ENCODE measurements at regions not wholly inside any gene's neighbourhood (a gene's known extent, or its start where the extent isn't known, plus 50 kb on each side); places are given as distances from the start of the nearest gene placed in this dataset.

DNA sequence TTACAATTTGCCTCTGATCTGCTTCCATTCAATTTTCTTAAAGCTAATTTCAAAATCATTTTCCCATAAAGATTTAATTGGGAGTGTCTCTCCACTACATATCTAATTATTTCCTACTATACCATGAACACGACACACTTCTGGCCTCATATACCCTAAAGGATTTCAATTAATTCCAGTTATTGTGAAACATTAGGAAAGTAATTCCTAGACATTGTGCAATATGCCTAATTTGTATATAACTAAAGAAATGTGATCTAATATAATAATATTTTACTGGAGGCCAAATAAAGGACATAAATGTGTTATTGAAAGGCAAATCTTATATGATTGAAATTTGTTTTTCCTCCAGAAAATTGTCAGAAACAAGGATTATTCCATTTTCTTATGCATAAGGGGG, 727.2 kb upstream of the ADGRL2 start:
- H3K36me3 Mint-ChIP-seq (ENCODE audit: low read depth): no peaks in the 10 kb centered on the region
- POLR2A ChIA-PET: no interaction called here

DNA sequence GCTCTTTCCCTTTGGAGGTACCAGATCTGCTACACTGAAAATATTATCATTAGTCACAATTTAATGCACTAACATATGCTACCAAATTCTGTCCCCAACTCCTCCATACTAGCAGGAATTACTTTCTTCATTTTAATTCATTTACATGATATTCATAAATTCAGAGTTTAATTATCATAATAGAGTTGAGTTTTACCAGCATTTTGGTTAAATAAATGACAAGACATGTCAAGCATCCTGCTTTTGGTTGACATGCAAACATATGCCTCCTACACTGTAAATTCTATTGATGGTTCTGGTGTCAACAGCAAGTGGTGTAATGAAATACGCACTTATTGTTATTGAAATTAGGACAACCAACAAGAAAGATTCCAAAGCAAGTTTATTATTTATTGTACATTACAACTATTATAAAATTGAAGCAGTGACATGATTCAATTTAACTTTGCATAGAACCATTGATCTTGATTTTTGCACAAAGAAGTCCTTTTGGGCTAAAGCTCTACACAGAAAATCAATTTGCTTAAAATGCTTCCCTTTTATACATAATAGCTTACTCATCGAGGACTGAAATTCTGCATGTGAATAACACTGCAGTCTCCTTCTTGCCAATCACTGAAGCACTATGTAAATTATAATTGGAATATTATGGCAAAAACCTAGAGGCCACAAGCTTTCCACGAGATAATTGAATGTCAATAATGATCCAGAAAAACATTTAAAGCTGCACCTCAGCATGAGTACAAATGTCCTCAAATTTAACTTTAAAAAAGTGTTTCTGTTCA, 728.6 kb upstream of the ADGRL2 start:
- Mint-ChIP-seq H3K9me3 (peaks cover 8% of the 10 kb centered on the region), H3K4me1 (no peaks in the 10 kb centered on the region), H3K27ac (no peak overlapping the region), H3K36me3 (ENCODE audit: low read depth) (no peaks in the 10 kb centered on the region), H3K4me3 (no peak overlapping the region), H3K27me3 (no peaks in the 10 kb centered on the region)
- no peak for DNase-seq
- CTCF ChIA-PET: no interaction called here
- POLR2A ChIA-PET: no interaction called here

More for the DNA sequence above, 727.2 kb upstream of the ADGRL2 start:
- H3K27me3 Mint-ChIP-seq: no peaks in the 10 kb centered on the region
- no peak overlapping the region for H3K4me3 Mint-ChIP-seq
- CTCF ChIA-PET: no interaction called here
- no peak for DNase-seq
- no peaks in the 10 kb centered on the region for H3K4me1 Mint-ChIP-seq
- peaks cover 7% of the 10 kb centered on the region for H3K9me3 Mint-ChIP-seq
- no peak overlapping the region for H3K27ac Mint-ChIP-seq

DNA sequence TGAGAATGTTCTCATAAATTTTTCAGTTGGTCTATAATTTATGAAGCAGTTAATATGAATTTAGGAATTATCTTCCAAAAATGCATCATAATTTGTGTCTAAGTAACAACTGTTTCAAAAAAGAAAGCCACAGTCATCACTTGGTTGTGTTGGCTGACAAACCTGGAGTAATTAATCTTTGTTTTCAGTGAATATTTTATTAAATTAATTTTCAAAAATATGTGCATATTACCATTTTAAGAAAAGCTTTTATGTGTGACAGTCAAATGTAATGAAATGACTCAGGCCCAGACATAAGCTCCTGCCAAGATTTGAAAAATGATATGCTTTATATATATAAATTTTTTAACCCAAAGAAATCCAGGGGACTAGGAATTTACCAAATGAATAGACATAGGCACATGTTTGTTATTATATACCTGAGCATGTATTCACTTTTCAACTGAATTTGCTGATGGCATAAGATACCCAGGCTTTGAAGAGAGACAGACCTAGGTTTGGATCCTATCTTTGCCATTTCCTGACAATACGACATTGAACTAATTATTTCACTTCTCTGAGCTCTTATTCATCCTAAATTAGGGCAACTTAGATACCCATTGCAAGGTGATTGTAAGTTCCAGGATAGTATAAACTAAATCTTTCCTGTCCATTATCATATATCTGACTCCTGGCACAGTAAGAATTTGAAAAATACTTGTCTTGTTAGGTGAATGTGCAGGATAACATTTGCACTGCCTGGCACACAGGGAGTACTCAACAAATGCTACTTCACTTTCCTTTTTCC, 729.5 kb upstream of the ADGRL2 start:
- no peak for DNase-seq
- no peaks in the 10 kb centered on the region for H3K36me3 Mint-ChIP-seq (ENCODE audit: low read depth)

DNA sequence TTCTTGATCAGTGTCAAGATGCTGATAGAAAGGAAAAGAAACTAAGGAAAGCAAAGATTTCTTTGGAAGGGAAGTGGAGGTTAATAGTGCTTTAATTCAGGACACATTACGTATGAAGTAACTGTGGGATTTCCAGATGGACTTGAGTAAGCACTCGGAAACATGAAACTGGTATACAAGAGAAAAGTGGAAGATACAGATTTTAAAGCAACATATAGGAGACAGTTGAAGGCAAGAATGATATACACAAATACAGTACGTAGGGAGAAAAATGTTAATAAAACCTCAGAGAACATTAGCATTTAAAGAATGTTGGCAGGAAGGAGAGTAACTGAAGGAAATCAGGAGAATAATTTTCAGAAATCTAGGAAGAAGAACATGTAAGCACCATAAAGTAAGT, 730.9 kb upstream of the ADGRL2 start:
- no peaks in the 10 kb centered on the region for H3K4me1 Mint-ChIP-seq
- no peaks in the 10 kb centered on the region for H3K36me3 Mint-ChIP-seq (ENCODE audit: low read depth)
- no peak overlapping the region for H3K27ac Mint-ChIP-seq
- H3K4me3 Mint-ChIP-seq: no peak overlapping the region
- ChIA-PET POLR2A (no interaction called here), CTCF (no interaction called here)
- DNase-seq: no peak
- no peaks in the 10 kb centered on the region for H3K27me3 Mint-ChIP-seq
- H3K9me3 Mint-ChIP-seq: peaks cover 8% of the 10 kb centered on the region

More for the DNA sequence above, 729.5 kb upstream of the ADGRL2 start:
- Mint-ChIP-seq H3K9me3 (peaks cover 8% of the 10 kb centered on the region), H3K4me1 (no peaks in the 10 kb centered on the region), H3K27me3 (no peaks in the 10 kb centered on the region), H3K27ac (no peak overlapping the region), H3K4me3 (no peak overlapping the region)
- POLR2A ChIA-PET: no interaction called here
- CTCF ChIA-PET: no interaction called here

DNA sequence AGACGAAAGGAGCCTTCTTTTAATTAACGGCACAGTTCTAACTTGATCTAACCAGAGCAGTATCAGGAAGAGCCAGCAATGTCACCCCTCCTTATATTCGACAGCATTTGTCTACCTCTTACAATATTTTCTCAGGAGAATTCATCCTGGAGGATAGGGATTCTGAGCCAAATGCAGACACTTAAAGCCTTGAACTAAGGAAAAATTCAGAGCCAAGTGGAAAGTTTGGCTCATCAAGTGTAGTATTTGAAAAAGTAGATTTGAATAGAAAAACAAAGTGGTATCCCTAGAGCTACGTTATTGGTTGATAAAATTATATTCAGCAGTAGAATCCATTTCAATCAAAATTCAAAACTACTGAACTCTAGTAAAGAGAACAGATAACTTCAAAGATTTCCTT, 732.0 kb upstream of the ADGRL2 start:
- H3K9me3 Mint-ChIP-seq: peaks cover 8% of the 10 kb centered on the region
- no peak overlapping the region for H3K27ac Mint-ChIP-seq
- H3K27me3 Mint-ChIP-seq: no peaks in the 10 kb centered on the region
- DNase-seq: no peak
- no peaks in the 10 kb centered on the region for H3K4me1 Mint-ChIP-seq
- POLR2A ChIA-PET: no interaction called here
- H3K4me3 Mint-ChIP-seq: no peak overlapping the region
- H3K36me3 Mint-ChIP-seq (ENCODE audit: low read depth): no peaks in the 10 kb centered on the region
- CTCF ChIA-PET: no interaction called here

DNA sequence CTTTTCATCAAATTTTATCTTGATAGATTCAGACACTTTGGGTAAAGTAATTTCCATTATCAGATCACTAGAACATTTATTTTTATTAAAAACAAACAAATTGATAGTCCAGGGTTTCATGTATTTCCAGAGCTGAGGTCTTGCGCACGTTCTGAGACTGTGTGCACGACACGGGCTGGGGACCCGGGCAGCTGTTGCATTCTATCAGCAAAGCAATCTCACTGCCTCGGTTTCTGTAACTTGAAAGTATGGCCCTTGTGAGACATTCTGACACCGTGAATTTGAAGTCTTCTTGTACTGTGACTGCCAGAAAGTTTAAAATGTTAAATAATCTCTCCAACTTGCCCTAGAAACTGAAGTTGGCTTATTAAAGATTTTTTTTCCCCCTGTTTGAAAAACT, 746.9 kb upstream of the ADGRL2 start:
- no peaks in the 10 kb centered on the region for H3K36me3 Mint-ChIP-seq (ENCODE audit: low read depth)
- H3K27ac Mint-ChIP-seq: no peak overlapping the region
- POLR2A ChIA-PET: no interaction called here
- H3K9me3 Mint-ChIP-seq: no peaks in the 10 kb centered on the region
- H3K4me3 Mint-ChIP-seq: no peak overlapping the region
- no peaks in the 10 kb centered on the region for H3K27me3 Mint-ChIP-seq
- DNase-seq: no peak
- CTCF ChIA-PET: no interaction called here
- H3K4me1 Mint-ChIP-seq: no peaks in the 10 kb centered on the region

DNA sequence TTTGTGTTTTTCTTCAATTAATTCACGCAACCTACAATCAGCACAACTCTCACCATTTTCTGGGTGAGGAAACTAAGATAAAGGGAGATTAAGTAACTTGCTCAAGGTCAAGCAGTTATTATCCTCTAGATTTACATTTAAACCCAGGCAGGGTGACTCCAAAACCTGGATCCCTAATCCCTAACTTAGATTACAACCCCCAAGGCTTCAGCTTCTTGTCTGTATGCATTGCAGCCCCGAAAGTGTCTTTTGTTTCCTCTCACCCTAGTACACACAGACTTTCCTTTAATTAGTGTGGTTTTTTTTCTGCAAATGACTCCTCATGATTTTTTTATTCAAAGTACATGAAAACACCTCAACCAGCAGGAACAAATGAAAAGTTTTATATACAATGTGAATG, 748.6 kb upstream of the ADGRL2 start:
- Mint-ChIP-seq H3K4me3 (no peak overlapping the region), H3K9me3 (no peaks in the 10 kb centered on the region), H3K27me3 (no peaks in the 10 kb centered on the region), H3K27ac (no peak overlapping the region), H3K4me1 (no peaks in the 10 kb centered on the region), H3K36me3 (ENCODE audit: low read depth) (no peaks in the 10 kb centered on the region)
- DNase-seq: no peak
- ChIA-PET CTCF (no interaction called here), POLR2A (no interaction called here)

DNA sequence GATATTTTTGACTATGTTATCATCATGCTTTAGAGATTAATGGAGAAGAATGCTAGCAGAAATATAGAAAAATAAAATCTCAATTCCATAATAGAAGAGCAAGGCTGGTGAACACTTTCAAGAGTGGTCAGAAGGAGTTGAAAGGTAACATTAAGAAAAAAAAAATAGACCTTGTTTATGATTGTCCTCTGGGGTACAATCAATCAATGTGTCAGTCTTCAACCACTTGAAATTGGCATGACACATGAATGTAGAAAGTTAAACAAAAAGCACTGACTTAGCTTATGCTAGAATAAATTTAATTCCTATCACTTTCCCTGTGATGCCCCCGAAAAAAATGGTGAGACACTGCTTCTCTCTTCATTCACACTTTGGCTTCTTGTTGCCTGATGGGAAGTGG, 750.3 kb upstream of the ADGRL2 start:
- no peak for DNase-seq
- ChIA-PET POLR2A (no interaction called here), CTCF (no interaction called here)
- Mint-ChIP-seq H3K9me3 (no peaks in the 10 kb centered on the region), H3K36me3 (ENCODE audit: low read depth) (no peaks in the 10 kb centered on the region), H3K4me3 (no peak overlapping the region), H3K4me1 (no peaks in the 10 kb centered on the region), H3K27ac (no peak overlapping the region), H3K27me3 (no peaks in the 10 kb centered on the region)

DNA sequence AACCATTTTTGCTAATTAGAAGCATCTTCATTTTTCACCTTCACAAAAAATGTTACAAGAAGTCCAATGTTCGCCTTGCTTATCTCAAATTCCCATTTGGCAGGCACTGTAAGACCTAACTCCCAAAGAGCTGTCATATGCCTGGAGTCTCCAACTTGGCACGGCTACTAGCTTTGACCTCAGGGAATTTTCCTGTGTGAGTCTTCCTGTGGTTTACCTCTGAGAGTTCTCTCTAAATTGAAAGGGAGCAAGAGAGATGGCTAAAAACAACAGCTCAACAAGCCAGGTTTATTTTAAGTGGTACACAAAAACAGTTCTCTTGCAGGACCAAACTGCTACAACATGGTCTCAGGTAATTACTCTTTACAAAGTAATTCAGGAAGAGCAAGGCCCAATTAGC, 756.0 kb upstream of the ADGRL2 start:
- ChIA-PET CTCF (no interaction called here), POLR2A (no interaction called here)
- Mint-ChIP-seq H3K9me3 (peaks cover 3% of the 10 kb centered on the region), H3K36me3 (ENCODE audit: low read depth) (no peaks in the 10 kb centered on the region), H3K27me3 (no peaks in the 10 kb centered on the region), H3K4me3 (no peak overlapping the region), H3K27ac (no peak overlapping the region), H3K4me1 (no peaks in the 10 kb centered on the region)
- DNase-seq: no peak

DNA sequence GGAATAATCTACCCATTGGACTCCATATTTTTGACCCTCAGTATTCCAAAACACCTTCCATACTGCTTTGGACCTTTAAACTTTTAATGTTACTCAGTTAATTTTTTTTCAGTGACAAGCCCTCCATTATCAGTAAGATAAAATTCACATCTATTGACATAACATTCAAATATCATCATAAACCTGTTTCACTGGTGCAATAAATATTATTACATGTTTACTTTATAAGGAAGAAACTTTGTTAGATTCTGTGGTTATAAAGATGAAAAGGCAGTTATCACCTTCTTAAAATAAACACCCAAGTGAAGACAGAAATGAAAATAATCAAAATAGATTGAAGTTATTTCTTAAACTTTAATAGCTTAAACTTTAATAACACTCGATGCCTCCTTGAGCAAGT, 758.5 kb upstream of the ADGRL2 start:
- no peak overlapping the region for H3K27ac Mint-ChIP-seq
- no peaks in the 10 kb centered on the region for H3K27me3 Mint-ChIP-seq
- no peak overlapping the region for H3K4me3 Mint-ChIP-seq
- H3K9me3 Mint-ChIP-seq: peaks cover 3% of the 10 kb centered on the region
- ChIA-PET CTCF (no interaction called here), POLR2A (no interaction called here)
- no peak for DNase-seq
- no peaks in the 10 kb centered on the region for H3K4me1 Mint-ChIP-seq
- H3K36me3 Mint-ChIP-seq (ENCODE audit: low read depth): no peaks in the 10 kb centered on the region

DNA sequence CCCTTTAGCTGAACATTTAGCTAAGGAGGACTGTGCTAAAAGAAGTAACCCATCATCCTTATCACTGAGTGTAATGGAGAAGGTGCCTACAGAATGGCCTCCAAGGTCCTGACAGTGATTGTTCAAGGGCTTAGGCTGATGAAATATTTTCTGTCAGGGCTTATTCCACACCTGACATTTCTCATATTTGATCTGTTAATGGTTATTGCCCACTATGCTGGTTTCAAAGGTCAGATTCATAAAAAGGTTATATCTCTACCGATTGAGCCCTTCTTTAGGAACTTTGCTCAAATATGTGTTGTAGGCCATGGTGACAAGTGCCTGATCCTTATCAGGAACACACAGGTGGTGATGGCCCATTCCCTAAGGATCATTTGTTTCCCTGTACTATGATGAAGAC, 766.4 kb upstream of the ADGRL2 start:
- Mint-ChIP-seq H3K9me3 (peaks cover 10% of the 10 kb centered on the region), H3K36me3 (ENCODE audit: low read depth) (no peaks in the 10 kb centered on the region), H3K27me3 (no peaks in the 10 kb centered on the region), H3K4me1 (no peaks in the 10 kb centered on the region), H3K27ac (no peak overlapping the region), H3K4me3 (no peak overlapping the region)
- ChIA-PET POLR2A (no interaction called here), CTCF (interaction anchor here (0.7 kb wide), 1 partner anchor 528 kb away, joined by 3 read pairs; no protein-coding TSS in a partner anchor)
- DNase-seq: no peak

DNA sequence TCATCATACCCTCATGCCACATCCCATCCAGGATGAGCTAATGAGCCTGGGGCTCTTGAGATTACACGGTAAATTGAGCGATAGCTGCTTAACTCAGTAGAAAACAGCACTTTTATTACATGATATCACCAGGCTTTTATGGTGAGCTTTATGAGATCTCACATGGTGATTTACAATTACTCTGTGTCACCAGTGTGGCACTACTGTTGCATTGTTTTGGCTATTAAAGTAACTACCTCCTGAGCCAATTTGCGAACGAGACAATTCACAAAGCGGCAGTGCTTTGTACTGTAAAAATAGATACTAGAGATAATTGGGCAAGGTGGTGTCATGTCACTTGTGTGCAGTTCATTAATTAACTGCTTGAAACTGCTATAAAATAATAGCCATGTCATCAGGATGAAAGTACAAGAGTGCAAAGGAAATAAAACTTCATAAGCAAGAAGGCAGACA, 767.7 kb upstream of the ADGRL2 start:
- DNase-seq: no peak
- no peaks in the 10 kb centered on the region for H3K27me3 Mint-ChIP-seq
- H3K4me1 Mint-ChIP-seq: no peaks in the 10 kb centered on the region
- H3K4me3 Mint-ChIP-seq: no peak overlapping the region
- CTCF ChIA-PET: no interaction called here
- no peak overlapping the region for H3K27ac Mint-ChIP-seq
- POLR2A ChIA-PET: no interaction called here
- H3K9me3 Mint-ChIP-seq: peaks cover 10% of the 10 kb centered on the region
- no peaks in the 10 kb centered on the region for H3K36me3 Mint-ChIP-seq (ENCODE audit: low read depth)

DNA sequence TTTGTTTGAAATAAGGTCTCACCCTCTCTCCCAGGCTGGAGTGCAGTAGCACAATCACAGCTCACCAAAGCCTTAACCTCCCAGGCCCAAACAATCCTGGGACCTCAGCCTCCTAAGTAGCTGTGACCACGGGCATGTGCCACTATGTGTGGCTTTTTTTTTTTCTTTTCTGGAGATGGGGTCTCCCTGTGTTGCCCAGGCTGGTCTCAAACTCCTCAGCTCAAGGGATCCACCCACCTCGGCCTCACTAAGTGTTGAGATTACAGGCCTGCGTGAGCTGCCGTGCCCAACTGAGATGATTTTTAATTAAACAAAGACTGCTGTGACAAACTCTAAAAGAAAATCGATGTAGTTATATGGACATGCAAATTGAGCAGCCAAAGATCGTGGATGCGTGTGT, 768.4 kb upstream of the ADGRL2 start:
- DNase-seq: no peak
- ChIA-PET CTCF (no interaction called here), POLR2A (no interaction called here)
- H3K9me3 Mint-ChIP-seq: peaks cover 10% of the 10 kb centered on the region
- H3K36me3 Mint-ChIP-seq (ENCODE audit: low read depth): no peaks in the 10 kb centered on the region
- H3K4me1 Mint-ChIP-seq: no peaks in the 10 kb centered on the region
- no peak overlapping the region for H3K4me3 Mint-ChIP-seq
- no peak overlapping the region for H3K27ac Mint-ChIP-seq
- no peaks in the 10 kb centered on the region for H3K27me3 Mint-ChIP-seq

DNA sequence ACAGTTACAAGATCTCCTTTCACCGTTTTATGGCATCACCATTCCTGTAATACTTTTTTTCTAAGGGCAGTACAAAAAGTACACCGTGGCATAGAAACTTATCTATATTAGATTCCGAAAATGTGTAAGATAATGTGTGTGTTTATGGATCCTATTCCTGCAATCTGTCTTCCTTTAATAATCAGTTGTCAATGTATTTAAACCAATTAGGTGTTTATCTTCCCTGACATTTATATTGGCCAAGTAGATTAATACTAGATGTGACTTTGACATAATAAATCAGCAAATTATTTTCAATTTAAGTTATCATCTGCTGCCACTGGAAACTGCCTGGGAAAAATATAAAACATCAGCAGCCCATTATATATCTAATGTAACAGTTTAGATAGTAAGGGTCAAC, 770.3 kb upstream of the ADGRL2 start:
- CTCF ChIA-PET: no interaction called here
- Mint-ChIP-seq H3K9me3 (peaks cover 11% of the 10 kb centered on the region), H3K36me3 (ENCODE audit: low read depth) (no peaks in the 10 kb centered on the region), H3K27me3 (no peaks in the 10 kb centered on the region), H3K4me3 (no peak overlapping the region), H3K4me1 (no peaks in the 10 kb centered on the region), H3K27ac (no peak overlapping the region)
- DNase-seq: no peak
- POLR2A ChIA-PET: no interaction called here
